Immature natural killer cell (primary cell): ENCODE measurements at regions not wholly inside any gene's neighbourhood (a gene's known extent, or its start where the extent isn't known, plus 50 kb on each side); places are given as distances from the start of the nearest gene placed in this dataset.

Experiments
- DNase-seq, 3 donors: peaks; one replicate each; pipeline ENCODE4 v3.0.0; 2022; ENCODE audit warnings: mixed read lengths in 1 of 3
- H3K27ac Mint-ChIP-seq, 6 donors: one replicate each; pipeline ENCODE4 v1.8.0; 2020; ENCODE audit warnings: mixed read lengths in 6 of 6, mild to moderate bottlenecking in 5 of 6, inconsistent platforms in 4 of 6, moderate library complexity in 3 of 6
- H3K27me3 Mint-ChIP-seq, 3 donors: one replicate each; pipeline ENCODE4 v1.8.0; 2020 to 2021; ENCODE audit warnings: low read depth in 3 of 3, mild to moderate bottlenecking in 3 of 3, mixed read lengths in 3 of 3, moderate library complexity in 3 of 3, inconsistent platforms in 1 of 3
- H3K36me3 Mint-ChIP-seq, 3 donors: one replicate each; pipeline ENCODE4 v1.8.0; 2020; ENCODE audit warnings: mixed read lengths in 3 of 3, inconsistent platforms in 2 of 3, mild to moderate bottlenecking in 2 of 3
- H3K4me1 Mint-ChIP-seq, 2 donors: one replicate each; pipeline ENCODE4 v1.8.0; 2020; ENCODE audit warnings: inconsistent platforms in 2 of 2, mild to moderate bottlenecking in 2 of 2, mixed read lengths in 2 of 2, moderate library complexity in 1 of 2
- H3K4me3 Mint-ChIP-seq, 5 donors: one replicate each; pipeline ENCODE4 v1.8.0; 2020; ENCODE audit warnings: mild to moderate bottlenecking in 5 of 5, mixed read lengths in 5 of 5, inconsistent platforms in 3 of 5, moderate library complexity in 3 of 5
- H3K9me3 Mint-ChIP-seq, 6 donors: one replicate each; pipeline ENCODE4 v1.8.0; 2020; ENCODE audit warnings: mild to moderate bottlenecking in 6 of 6, mixed read lengths in 6 of 6, inconsistent platforms in 4 of 6, moderate library complexity in 3 of 6

- Mint-ChIP-seq H3K4me3 (no peak overlapping the region), H3K9me3 (peaks cover 0 to 1% (median 0%) of the 10 kb centered on the region in 6 donors), H3K27me3 (no peaks in the 10 kb centered on the region), H3K27ac (no peak overlapping the region), H3K4me1 (peaks cover 12 to 14% of the 10 kb centered on the region in 2 donors), H3K36me3 (no peaks in the 10 kb centered on the region)
- no peak for DNase-seq
Observed at GRCh38 chr18:25817546-25818237, 272.7 kb downstream of the SS18 start.

DNA sequence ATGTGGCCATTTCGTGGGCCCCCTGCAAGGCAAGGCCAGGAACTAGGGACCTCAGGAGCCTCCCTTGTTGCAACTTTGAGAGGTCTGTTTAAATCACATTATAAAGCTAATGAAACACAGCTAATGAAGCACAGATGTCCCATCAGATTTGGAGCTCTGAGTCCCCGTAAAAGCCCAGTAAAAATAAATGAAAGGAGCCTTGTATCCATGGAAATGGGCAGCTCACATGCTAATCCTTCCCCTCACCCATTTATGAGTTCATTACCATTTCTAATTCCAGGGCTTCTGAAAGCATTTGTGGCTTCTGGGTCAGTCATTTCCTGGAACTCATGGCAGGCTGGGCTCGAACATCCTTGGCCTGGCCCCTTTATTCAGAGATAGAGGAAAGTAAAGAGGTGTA, 274.8 kb downstream of the SS18 start:
- H3K27ac Mint-ChIP-seq = no peak overlapping the region
- DNase-seq = no peak

DNA sequence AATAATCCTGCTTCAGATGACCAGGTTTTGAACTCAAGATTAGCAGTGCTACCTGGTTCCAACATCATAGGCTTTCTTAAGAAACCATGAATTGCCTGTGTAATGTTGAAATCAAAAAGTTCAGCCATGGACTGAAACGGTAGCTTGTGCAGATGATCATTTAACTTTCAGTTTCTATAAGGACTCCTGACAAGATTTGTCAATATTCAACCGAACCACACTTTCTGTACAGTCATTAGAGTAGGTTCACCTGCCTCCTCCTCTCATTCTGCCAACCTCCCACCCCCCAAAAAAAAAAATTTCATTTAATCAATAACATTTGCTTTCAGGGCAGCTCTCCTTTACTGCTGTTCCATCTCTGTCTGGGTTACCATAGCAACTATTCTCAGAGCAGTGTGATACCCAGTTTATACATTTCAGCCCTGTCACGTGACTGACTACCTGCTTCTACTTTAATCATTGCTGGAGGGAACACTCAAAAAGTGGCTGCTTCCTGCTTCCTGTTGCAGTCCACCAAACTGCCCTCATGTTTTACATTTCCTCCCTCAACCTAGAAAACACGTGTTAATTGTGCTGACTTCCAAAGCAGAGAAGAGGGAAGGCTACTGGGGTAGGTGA, 275.5 kb downstream of the SS18 start:
- H3K4me3 Mint-ChIP-seq = peak overlapping the region in 3 of 5 donors; percentile 31 to 36 (median 36)
- DNase-seq = no peak
- no peaks in the 10 kb centered on the region for H3K27me3 Mint-ChIP-seq
- peaks cover 12 to 14% of the 10 kb centered on the region in 2 donors for H3K4me1 Mint-ChIP-seq
- no peaks in the 10 kb centered on the region for H3K36me3 Mint-ChIP-seq
- peaks cover 0 to 3% (median 0%) of the 10 kb centered on the region in 6 donors for H3K9me3 Mint-ChIP-seq
- peak overlapping the region in 1 of 6 donors; percentile 24 for H3K27ac Mint-ChIP-seq

More for the DNA sequence above, 274.8 kb downstream of the SS18 start:
- no peak overlapping the region for H3K4me3 Mint-ChIP-seq
- no peaks in the 10 kb centered on the region for H3K27me3 Mint-ChIP-seq
- H3K36me3 Mint-ChIP-seq = no peaks in the 10 kb centered on the region
- peaks cover 0 to 3% (median 0%) of the 10 kb centered on the region in 6 donors for H3K9me3 Mint-ChIP-seq
- H3K4me1 Mint-ChIP-seq = peaks cover 12 to 14% of the 10 kb centered on the region in 2 donors

- peaks cover 12 to 14% of the 10 kb centered on the region in 2 donors for H3K4me1 Mint-ChIP-seq
- H3K27ac Mint-ChIP-seq = no peak overlapping the region
- no peaks in the 10 kb centered on the region for H3K36me3 Mint-ChIP-seq
- no peak overlapping the region for H3K4me3 Mint-ChIP-seq
- DNase-seq = no peak
- no peaks in the 10 kb centered on the region for H3K27me3 Mint-ChIP-seq
- H3K9me3 Mint-ChIP-seq = peaks cover 0 to 3% (median 0%) of the 10 kb centered on the region in 6 donors
Observed at GRCh38 chr18:25813110-25813509, 277.3 kb downstream of the SS18 start.

- Mint-ChIP-seq H3K27ac (no peak overlapping the region), H3K27me3 (no peaks in the 10 kb centered on the region), H3K9me3 (peaks cover 0 to 2% (median 0%) of the 10 kb centered on the region in 6 donors), H3K36me3 (no peaks in the 10 kb centered on the region), H3K4me1 (peaks cover 12 to 14% of the 10 kb centered on the region in 2 donors), H3K4me3 (no peak overlapping the region)
- no peak for DNase-seq
Observed at GRCh38 chr18:25810736-25811135, 279.7 kb downstream of the SS18 start.

- H3K27me3 Mint-ChIP-seq = peaks cover 0 to 2% (median 0%) of the 10 kb centered on the region in 3 donors
- H3K9me3 Mint-ChIP-seq = peaks cover 0 to 4% (median 0%) of the 10 kb centered on the region in 6 donors
- H3K4me3 Mint-ChIP-seq = no peak overlapping the region
- DNase-seq = no peak
- no peaks in the 10 kb centered on the region for H3K4me1 Mint-ChIP-seq
- no peak overlapping the region for H3K27ac Mint-ChIP-seq
- H3K36me3 Mint-ChIP-seq = peaks cover 0 to 6% (median 0%) of the 10 kb centered on the region in 3 donors
Observed at GRCh38 chr18:25805939-25806338, 284.5 kb downstream of the SS18 start.

GRCh38 chr18:25805323-25805722, 285.1 kb downstream of the SS18 start:
- no peak overlapping the region for H3K4me3 Mint-ChIP-seq

DNA sequence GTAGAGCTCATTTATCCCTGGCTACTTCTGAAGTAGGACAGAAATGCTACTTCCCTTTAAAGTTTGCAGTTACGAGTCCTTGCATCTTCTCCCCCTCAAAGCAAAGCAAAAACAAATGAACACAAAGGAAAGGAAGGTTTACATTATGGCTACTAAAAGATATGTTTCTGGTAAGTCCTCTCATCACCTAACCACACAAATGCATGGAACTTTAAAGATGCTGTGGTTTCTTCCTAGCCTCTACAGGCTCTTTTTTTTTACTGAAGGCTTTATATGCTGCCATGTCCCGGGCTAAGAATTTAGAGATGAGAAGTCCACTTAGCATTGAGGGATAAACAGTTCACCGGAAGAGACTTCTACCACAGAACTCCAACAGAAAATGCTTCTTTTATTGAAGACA, 291.2 kb downstream of the SS18 start:
- DNase-seq = no peak
- H3K27ac Mint-ChIP-seq = no peak overlapping the region
- no peak overlapping the region for H3K4me3 Mint-ChIP-seq
- peaks cover 0 to 6% (median 0%) of the 10 kb centered on the region in 3 donors for H3K36me3 Mint-ChIP-seq
- no peaks in the 10 kb centered on the region for H3K4me1 Mint-ChIP-seq
- peaks cover 0 to 4% (median 0%) of the 10 kb centered on the region in 6 donors for H3K9me3 Mint-ChIP-seq
- H3K27me3 Mint-ChIP-seq = peaks cover 0 to 2% (median 2%) of the 10 kb centered on the region in 3 donors

More at GRCh38 chr18:25805323-25805722, 285.1 kb downstream of the SS18 start:
- Mint-ChIP-seq H3K36me3 (peaks cover 0 to 6% (median 0%) of the 10 kb centered on the region in 3 donors), H3K27ac (no peak overlapping the region), H3K9me3 (peaks cover 0 to 4% (median 0%) of the 10 kb centered on the region in 6 donors), H3K4me1 (no peaks in the 10 kb centered on the region), H3K27me3 (peaks cover 0 to 2% (median 0%) of the 10 kb centered on the region in 3 donors)
- no peak for DNase-seq

DNA sequence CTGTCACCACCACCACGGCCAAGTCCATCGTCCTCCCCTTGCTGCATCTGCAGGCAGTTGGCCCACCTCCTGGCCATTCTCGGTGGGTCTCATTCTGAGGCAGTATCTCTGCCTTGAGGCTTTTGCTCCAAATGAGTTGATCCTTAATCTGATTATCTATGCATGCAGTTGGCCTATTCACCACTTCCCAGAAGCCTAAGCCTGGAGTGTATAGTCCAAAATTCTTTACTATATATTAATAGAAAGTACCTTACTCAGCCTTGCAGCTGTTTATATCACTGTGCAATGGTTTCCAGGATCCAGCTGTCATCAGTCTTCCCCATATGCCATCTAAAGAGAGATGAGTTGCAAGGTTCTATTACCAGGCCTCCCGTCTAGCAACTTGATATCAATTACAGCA, 292.4 kb downstream of the SS18 start:
- Mint-ChIP-seq H3K9me3 (peaks cover 0 to 4% (median 0%) of the 10 kb centered on the region in 6 donors), H3K36me3 (peaks cover 0 to 6% (median 0%) of the 10 kb centered on the region in 3 donors), H3K27me3 (peaks cover 0 to 2% (median 2%) of the 10 kb centered on the region in 3 donors), H3K4me3 (no peak overlapping the region), H3K4me1 (no peaks in the 10 kb centered on the region), H3K27ac (no peak overlapping the region)
- no peak for DNase-seq

- no peaks in the 10 kb centered on the region for H3K4me1 Mint-ChIP-seq
- DNase-seq = no peak
- H3K9me3 Mint-ChIP-seq = peaks cover 0 to 4% (median 2%) of the 10 kb centered on the region in 6 donors
- H3K4me3 Mint-ChIP-seq = no peak overlapping the region
- H3K27me3 Mint-ChIP-seq = peaks cover 0 to 3% (median 0%) of the 10 kb centered on the region in 3 donors
- no peak overlapping the region for H3K27ac Mint-ChIP-seq
- H3K36me3 Mint-ChIP-seq = no peaks in the 10 kb centered on the region
Observed at GRCh38 chr18:25795213-25795612, 295.2 kb downstream of the SS18 start.

- H3K36me3 Mint-ChIP-seq = no peaks in the 10 kb centered on the region
- H3K27ac Mint-ChIP-seq = no peak overlapping the region
- H3K4me3 Mint-ChIP-seq = no peak overlapping the region
- no peak for DNase-seq
- peaks cover 0 to 11% (median under 1%) of the 10 kb centered on the region in 6 donors for H3K9me3 Mint-ChIP-seq
- H3K27me3 Mint-ChIP-seq = peaks cover 0 to 2% (median 1%) of the 10 kb centered on the region in 3 donors
- no peaks in the 10 kb centered on the region for H3K4me1 Mint-ChIP-seq
Observed at GRCh38 chr18:25787276-25787675, 303.1 kb downstream of the SS18 start.

GRCh38 chr18:25786758-25787157, 303.7 kb downstream of the SS18 start:
- H3K27ac Mint-ChIP-seq = no peak overlapping the region
- H3K4me3 Mint-ChIP-seq = no peak overlapping the region
- H3K4me1 Mint-ChIP-seq = no peaks in the 10 kb centered on the region
- no peak for DNase-seq
- H3K9me3 Mint-ChIP-seq = peaks cover 0 to 11% (median under 1%) of the 10 kb centered on the region in 6 donors
- peaks cover 0 to 2% (median 1%) of the 10 kb centered on the region in 3 donors for H3K27me3 Mint-ChIP-seq
- no peaks in the 10 kb centered on the region for H3K36me3 Mint-ChIP-seq

DNA sequence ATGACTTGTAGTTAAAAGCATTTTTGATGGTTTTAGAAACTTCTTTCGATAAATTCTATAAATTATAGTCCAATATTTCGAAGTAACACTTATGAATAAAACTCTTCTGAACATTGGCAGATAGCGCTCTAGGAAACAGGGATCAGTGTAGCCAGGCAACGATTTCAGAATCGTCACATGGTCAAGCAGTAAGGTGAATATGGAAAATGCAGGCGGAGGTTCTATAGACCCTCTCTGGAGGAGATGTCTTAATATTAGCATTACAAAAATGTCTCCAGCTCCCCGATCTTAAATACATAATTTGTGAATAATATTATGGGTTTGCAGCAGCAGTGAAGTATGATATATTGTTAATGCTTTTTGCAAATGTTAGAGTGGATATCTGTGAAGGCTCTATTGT, 310.3 kb downstream of the SS18 start:
- Mint-ChIP-seq H3K27ac (no peak overlapping the region), H3K9me3 (peaks cover 0 to 3% (median 0%) of the 10 kb centered on the region in 6 donors), H3K4me3 (no peak overlapping the region), H3K36me3 (no peaks in the 10 kb centered on the region), H3K4me1 (no peaks in the 10 kb centered on the region), H3K27me3 (peaks cover 1 to 3% (median 1%) of the 10 kb centered on the region in 3 donors)
- DNase-seq = no peak

DNA sequence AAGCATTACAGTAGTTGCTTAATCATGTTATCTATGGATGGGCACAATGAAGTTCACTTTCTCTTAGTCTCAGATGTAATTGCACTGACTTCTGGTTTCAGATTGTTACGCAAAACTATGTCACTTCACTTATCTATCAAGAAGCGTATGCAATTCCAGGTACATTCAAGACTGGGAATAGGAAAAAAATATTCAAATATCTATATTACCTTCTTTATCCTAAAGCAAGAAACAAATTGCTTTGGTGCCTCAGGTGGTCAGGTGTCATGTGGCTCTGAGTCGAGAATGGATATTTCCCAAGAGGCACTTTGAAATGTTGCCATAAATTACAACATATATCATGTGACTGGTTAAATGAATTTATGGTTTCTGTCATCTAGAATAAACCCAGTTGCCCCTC, 318.6 kb downstream of the SS18 start:
- Mint-ChIP-seq H3K4me3 (no peak overlapping the region), H3K4me1 (peaks cover 5% of the 10 kb centered on the region in 2 donors), H3K27ac (no peak overlapping the region), H3K36me3 (no peaks in the 10 kb centered on the region), H3K9me3 (peaks cover 0 to 4% (median 0%) of the 10 kb centered on the region in 6 donors), H3K27me3 (peaks cover 0 to 5% (median 1%) of the 10 kb centered on the region in 3 donors)
- DNase-seq = no peak
